OCI-LY1 (cell line): ENCODE measurements at regions not wholly inside any gene's neighbourhood (a gene's known extent, or its start where the extent isn't known, plus 50 kb on each side); places are given as distances from the start of the nearest gene placed in this dataset.

Experiments used
- H2AFZ ChIP-seq: fragments of 200-600 bp; sonication (generic), shearing (Covaris generic); 2 replicates; pipeline ENCODE4 v1.6.0; 2014; ENCODE audit warnings: antibody characterized with exemption, mild to moderate bottlenecking, low read length
- H3F3A ChIP-seq: fragments of 200-600 bp; sonication (generic), shearing (Covaris generic); 2 replicates; pipeline ENCODE4 v1.6.0; 2014; ENCODE audit warnings: mild to moderate bottlenecking, antibody characterized with exemption, low read length, moderate library complexity; ENCODE audit not compliant: insufficient read depth
- H3K27ac ChIP-seq: fragments of 200-600 bp; sonication (generic); 2 replicates; pipeline ENCODE4 v1.5.1; 2014; ENCODE audit warnings: low read length, mixed run types, mild to moderate bottlenecking, low read depth; ENCODE audit not compliant: poor library complexity, severe bottlenecking
- H3K27me3 ChIP-seq: fragments of 200-600 bp; sonication (generic); 2 replicates; pipeline ENCODE4 v1.6.0; 2014; ENCODE audit warnings: antibody characterized with exemption, mild to moderate bottlenecking, low read length, moderate library complexity; ENCODE audit not compliant: insufficient read depth
- H3K36me3 ChIP-seq: fragments of 200-600 bp; sonication (generic); 2 replicates; pipeline ENCODE4 v1.6.1; 2014; ENCODE audit warnings: mild to moderate bottlenecking, antibody characterized with exemption, low read length, moderate library complexity, mixed read lengths; ENCODE audit not compliant: insufficient read depth
- H3K4me1 ChIP-seq: fragments of 200-600 bp; sonication (generic); 2 replicates; pipeline ENCODE4 v1.5.1; 2014; ENCODE audit warnings: mild to moderate bottlenecking, low read length, moderate library complexity; ENCODE audit not compliant: insufficient read depth, severe bottlenecking
- H3K4me2 ChIP-seq: fragments of 200-600 bp; sonication (generic), shearing (Covaris generic); 2 replicates; pipeline ENCODE4 v1.6.1; 2014; ENCODE audit warnings: low read length
- H3K4me3 ChIP-seq: fragments of 200-600 bp; sonication (generic); 2 replicates; pipeline ENCODE4 v1.5.1; 2014; ENCODE audit warnings: low read length, low read depth, mild to moderate bottlenecking, mixed read lengths; ENCODE audit not compliant: poor library complexity, severe bottlenecking
- H3K79me2 ChIP-seq: fragments of 200-600 bp; shearing (Covaris generic); 2 replicates; pipeline ENCODE4 v1.6.1; 2016; ENCODE audit warnings: mixed run types, low read length, mixed read lengths; ENCODE audit not compliant: insufficient read depth
- H3K9ac ChIP-seq: fragments of 200-600 bp; sonication (generic), shearing (Covaris generic); 2 replicates; pipeline ENCODE4 v1.6.1; 2014; ENCODE audit warnings: mild to moderate bottlenecking, low read length, mixed read lengths
- H3K9me2 ChIP-seq: fragments of 200-600 bp; sonication (generic), shearing (Covaris generic); 2 replicates; pipeline ENCODE4 v1.6.1; 2014; ENCODE audit warnings: low read depth, mild to moderate bottlenecking, low read length, mixed read lengths
- H3K9me3 ChIP-seq: fragments of 200-600 bp; shearing (Covaris generic); 2 replicates; pipeline ENCODE4 v1.6.1; 2014; ENCODE audit warnings: low read length, mixed read lengths
- H4K20me1 ChIP-seq: fragments of 200-600 bp; sonication (generic), shearing (Covaris generic); 2 replicates; pipeline ENCODE4 v1.6.0; 2016; ENCODE audit warnings: mild to moderate bottlenecking, low read length; ENCODE audit not compliant: insufficient read depth
- EZH2 ChIP-seq: fragments of 200-600 bp; sonication (generic), shearing (Covaris generic); IDR thresholded peaks from 2 replicates; pipeline ENCODE4 v1.8.0; 2017; ENCODE audit warnings: borderline replicate concordance, mixed run types, mild to moderate bottlenecking, antibody characterized with exemption, low read length, moderate library complexity, mixed read lengths
- TF ChIP-seq, protein P1 (sequence below): fragments of 200-600 bp; sonication (generic), shearing (Covaris generic); IDR thresholded peaks from 2 replicates; pipeline ENCODE4 v1.5.1; 2017; ENCODE audit warnings: mild to moderate bottlenecking, antibody characterized with exemption, low read length, moderate library complexity, mixed read lengths

DNA sequence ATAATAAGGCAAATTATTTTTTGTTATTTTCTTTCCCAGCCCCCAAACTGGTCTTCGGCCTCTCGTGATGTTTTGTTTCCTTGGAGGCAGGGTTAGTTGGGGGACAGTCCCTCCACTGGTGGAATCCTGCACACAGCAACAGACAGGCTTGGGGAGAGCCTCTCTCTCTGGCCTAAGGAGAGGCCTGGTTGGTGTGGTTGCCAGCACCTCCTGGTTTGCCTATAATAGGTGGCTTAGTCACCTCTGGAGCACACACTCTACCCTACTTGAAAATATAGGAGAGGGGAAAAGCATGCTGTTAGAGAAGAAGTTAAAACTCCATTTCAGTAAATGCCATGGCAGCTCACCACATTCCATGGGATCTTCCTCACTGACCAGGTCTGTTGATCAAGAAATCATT lies 417.2 kb upstream of the MEIS1 start:
- Histone ChIP-seq H3K27me3 (no peaks in the 10 kb centered on the region), H3K36me3 (no peaks in the 10 kb centered on the region), H3K4me1 (no peaks in the 10 kb centered on the region), H3K27ac (no peak overlapping the region), H2AFZ (no peak overlapping the region), H3K9me2 (no peaks in the 10 kb centered on the region), H3F3A (no peaks in the 10 kb centered on the region), H3K79me2 (no peaks in the 10 kb centered on the region), H3K4me2 (no peak overlapping the region), H4K20me1 (no peaks in the 10 kb centered on the region), H3K9ac (no peak overlapping the region), H3K9me3 (no peaks in the 10 kb centered on the region), H3K4me3 (no peak overlapping the region)
- TF ChIP-seq EZH2 = no peak
- TF ChIP-seq, protein P1, sequence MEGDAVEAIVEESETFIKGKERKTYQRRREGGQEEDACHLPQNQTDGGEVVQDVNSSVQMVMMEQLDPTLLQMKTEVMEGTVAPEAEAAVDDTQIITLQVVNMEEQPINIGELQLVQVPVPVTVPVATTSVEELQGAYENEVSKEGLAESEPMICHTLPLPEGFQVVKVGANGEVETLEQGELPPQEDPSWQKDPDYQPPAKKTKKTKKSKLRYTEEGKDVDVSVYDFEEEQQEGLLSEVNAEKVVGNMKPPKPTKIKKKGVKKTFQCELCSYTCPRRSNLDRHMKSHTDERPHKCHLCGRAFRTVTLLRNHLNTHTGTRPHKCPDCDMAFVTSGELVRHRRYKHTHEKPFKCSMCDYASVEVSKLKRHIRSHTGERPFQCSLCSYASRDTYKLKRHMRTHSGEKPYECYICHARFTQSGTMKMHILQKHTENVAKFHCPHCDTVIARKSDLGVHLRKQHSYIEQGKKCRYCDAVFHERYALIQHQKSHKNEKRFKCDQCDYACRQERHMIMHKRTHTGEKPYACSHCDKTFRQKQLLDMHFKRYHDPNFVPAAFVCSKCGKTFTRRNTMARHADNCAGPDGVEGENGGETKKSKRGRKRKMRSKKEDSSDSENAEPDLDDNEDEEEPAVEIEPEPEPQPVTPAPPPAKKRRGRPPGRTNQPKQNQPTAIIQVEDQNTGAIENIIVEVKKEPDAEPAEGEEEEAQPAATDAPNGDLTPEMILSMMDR = no peak

DNA sequence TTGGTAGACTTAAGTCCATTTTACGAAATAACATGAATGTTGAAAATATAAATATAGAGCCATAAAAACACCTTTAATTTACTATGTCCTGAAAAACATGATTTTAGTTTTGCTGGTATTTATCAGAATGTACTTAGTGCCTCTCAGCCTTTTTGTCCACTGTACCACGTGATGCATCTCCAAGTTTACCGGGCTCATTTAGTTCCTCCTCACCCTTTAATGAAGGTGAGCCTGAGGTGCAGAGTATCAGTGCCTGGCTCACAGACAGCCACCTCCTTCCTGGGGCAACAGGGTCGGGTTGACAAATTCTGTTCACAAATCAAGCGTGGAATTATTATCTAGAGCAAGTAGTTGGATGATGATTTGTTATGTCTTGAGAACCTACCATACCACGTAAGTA lies 420.5 kb upstream of the MEIS1 start:
- no peaks in the 10 kb centered on the region for H3K27me3 ChIP-seq
- H4K20me1 ChIP-seq = no peaks in the 10 kb centered on the region
- no peak for TF ChIP-seq EZH2
- TF ChIP-seq, protein P1 = no peak
- no peak overlapping the region for H3K9ac ChIP-seq
- H3K79me2 ChIP-seq = no peaks in the 10 kb centered on the region
- no peaks in the 10 kb centered on the region for H3F3A ChIP-seq
- H3K9me3 ChIP-seq = no peaks in the 10 kb centered on the region
- H3K9me2 ChIP-seq = no peaks in the 10 kb centered on the region
- H2AFZ ChIP-seq = no peak overlapping the region
- no peak overlapping the region for H3K27ac ChIP-seq
- no peaks in the 10 kb centered on the region for H3K36me3 ChIP-seq
- no peak overlapping the region for H3K4me3 ChIP-seq
- no peak overlapping the region for H3K4me2 ChIP-seq
- H3K4me1 ChIP-seq = no peaks in the 10 kb centered on the region

DNA sequence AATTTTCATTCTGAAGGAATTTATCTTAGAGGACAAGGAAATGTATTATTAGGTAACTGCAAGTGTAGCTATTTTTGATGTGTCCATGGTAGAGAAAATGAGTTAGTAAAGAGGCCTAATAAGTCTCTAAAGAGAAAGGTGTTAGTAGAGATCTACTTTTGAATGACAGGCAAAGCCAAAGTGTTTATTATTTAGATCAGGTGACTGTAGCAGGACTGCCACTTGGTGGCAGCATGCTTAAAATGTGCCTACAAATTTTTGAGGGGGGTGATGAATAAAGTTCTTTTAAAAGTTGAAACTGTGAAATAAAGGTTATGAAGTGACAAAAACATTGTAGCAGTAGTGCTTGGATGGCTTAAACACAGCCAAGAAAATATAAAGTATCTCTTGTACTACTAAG lies 421.5 kb upstream of the MEIS1 start:
- Histone ChIP-seq H3K4me3 (no peak overlapping the region), H3K9ac (no peak overlapping the region), H3F3A (no peaks in the 10 kb centered on the region), H3K27ac (no peak overlapping the region), H3K4me2 (no peak overlapping the region), H3K9me3 (no peaks in the 10 kb centered on the region), H3K9me2 (no peaks in the 10 kb centered on the region), H3K36me3 (no peaks in the 10 kb centered on the region), H3K79me2 (no peaks in the 10 kb centered on the region), H3K4me1 (no peaks in the 10 kb centered on the region), H2AFZ (no peak overlapping the region), H4K20me1 (no peaks in the 10 kb centered on the region), H3K27me3 (no peaks in the 10 kb centered on the region)
- TF ChIP-seq EZH2 = no peak
- TF ChIP-seq, protein P1 = no peak; the same call in 1 of the 2 replicates
